ENCODE measurements at regions not wholly inside any gene's neighbourhood (a gene's known extent, or its start where the extent isn't known, plus 50 kb on each side); places are given as distances from the start of the nearest gene placed in this dataset.

- DNase-seq = no peak
Observed at GRCh38 chrX:4206941-4207340, 493.5 kb upstream of the PRKX start.

- no peak for DNase-seq
Observed at GRCh38 chrX:4197971-4198370, 484.5 kb upstream of the PRKX start.

GRCh38 chrX:4193500-4194155 is 480.2 kb upstream of the PRKX start:
- DNase-seq = no peak

- DNase-seq = no peak
Observed at GRCh38 chrX:4186331-4186730, 472.9 kb upstream of the PRKX start.

GRCh38 chrX:4185086-4185485 is 471.6 kb upstream of the PRKX start:
- DNase-seq = no peak

GRCh38 chrX:4182408-4182806 is 469.0 kb upstream of the PRKX start:
- DNase-seq = no peak

GRCh38 chrX:4181782-4182407 is 468.4 kb upstream of the PRKX start:
- no peak for DNase-seq

- no peak for DNase-seq
Observed at GRCh38 chrX:4179031-4179430, 465.6 kb upstream of the PRKX start.

GRCh38 chrX:4175221-4175620 is 461.8 kb upstream of the PRKX start:
- DNase-seq = no peak

GRCh38 chrX:4173743-4174142 is 460.3 kb upstream of the PRKX start:
- no peak for DNase-seq

GRCh38 chrX:4151798-4152197 is 438.3 kb upstream of the PRKX start:
- no peak for DNase-seq

- DNase-seq = no peak
Observed at GRCh38 chrX:4150259-4150658, 436.8 kb upstream of the PRKX start.

GRCh38 chrX:4129626-4130025 is 416.2 kb upstream of the PRKX start:
- no peak for DNase-seq

- no peak for DNase-seq
Observed at GRCh38 chrX:4118666-4119530, 405.4 kb upstream of the PRKX start.

GRCh38 chrX:4110964-4111363 is 397.5 kb upstream of the PRKX start:
- no peak for DNase-seq

GRCh38 chrX:4094926-4095325 is 381.5 kb upstream of the PRKX start:
- no peak for DNase-seq

- no peak for DNase-seq
Observed at GRCh38 chrX:4091046-4091760, 377.8 kb upstream of the PRKX start.

GRCh38 chrX:4059893-4060292 is 346.4 kb upstream of the PRKX start:
- no peak for DNase-seq

- DNase-seq = no peak
Observed at GRCh38 chrX:4043951-4044350, 330.5 kb upstream of the PRKX start.

GRCh38 chrX:4035874-4036273 is 322.4 kb upstream of the PRKX start:
- no peak for DNase-seq

- DNase-seq = no peak
Observed at GRCh38 chrX:4028151-4028550, 314.7 kb upstream of the PRKX start.

- DNase-seq = no peak
Observed at GRCh38 chrX:4005281-4005680, 291.8 kb upstream of the PRKX start.

GRCh38 chrX:4004822-4005221 is 291.4 kb upstream of the PRKX start:
- DNase-seq = no peak
